PC-3 (cell line): ENCODE measurements at regions not wholly inside any gene's neighbourhood (a gene's known extent, or its start where the extent isn't known, plus 50 kb on each side); places are given as distances from the start of the nearest gene placed in this dataset.
A peak's percentile ranks its signal among the peaks of the same experiment; 100 is the strongest.

ENCODE experiments used
- ATAC-seq: fragments of 200-7000 bp; cut with Tn5 transposase; 2 replicates; pipeline ENCODE4 v1.9.1; 2020; ENCODE audit warnings: mild to moderate bottlenecking, moderate library complexity
- BruUV-seq: library from RNA; stranded (reverse); fragments of 400-500 nt; replicated peaks from 2 replicates; lab custom pipeline; 2021; lab: Mats Ljungman, UMichigan
- CTCF ChIA-PET: fragments of 300-600 bp; sonication (Branson Sonifier 250); formaldehyde crosslinking; loops from one replicate; lab custom pipeline; 2022; ENCODE audit warnings: antibody characterized with exemption; lab: Charles Lee
- POLR2A ChIA-PET: fragments of 300-600 bp; sonication (Branson Sonifier 250); formaldehyde crosslinking; loops from one replicate; lab custom pipeline; 2022; ENCODE audit warnings: antibody characterized with exemption; ENCODE audit not compliant: unreplicated experiment; lab: Charles Lee
- DNase-seq: peaks from one replicate; pipeline ENCODE4 v3.0.0-alpha.2; 2015
- H2AFZ ChIP-seq: fragments of 300-600 bp; sonication (generic); 2 replicates; pipeline ENCODE4 v1.6.0; 2016; ENCODE audit warnings: antibody characterized with exemption, low read length
- H3F3A ChIP-seq: fragments of 300-600 bp; sonication (generic); one replicate; pipeline ENCODE4 v1.6.0; 2017; ENCODE audit warnings: antibody characterized with exemption, low read length, control low read depth, mild to moderate bottlenecking; ENCODE audit not compliant: unreplicated experiment
- H3K27ac ChIP-seq: fragments of 300-600 bp; sonication (generic); 2 replicates; pipeline ENCODE4 v1.5.1; 2016; ENCODE audit warnings: mild to moderate bottlenecking, low read length
- H3K27me3 ChIP-seq: fragments of 300-600 bp; sonication (generic); 2 replicates; pipeline ENCODE4 v1.6.1; 2016; ENCODE audit warnings: low read length, mixed read lengths
- H3K36me3 ChIP-seq: fragments of 300-600 bp; sonication (generic); 2 replicates; pipeline ENCODE4 v1.6.1; 2016; ENCODE audit warnings: low read depth, mixed run types, low read length, mixed read lengths
- H3K4me1 ChIP-seq: fragments of 300-600 bp; sonication (generic); 2 replicates; pipeline ENCODE4 v1.5.1; 2016; ENCODE audit warnings: low read length; ENCODE audit not compliant: insufficient read depth
- H3K4me2 ChIP-seq: fragments of 300-600 bp; sonication (generic); 2 replicates; pipeline ENCODE4 v1.6.0; 2016; ENCODE audit warnings: low read length
- H3K4me3 ChIP-seq: fragments of 300-600 bp; sonication (generic); 2 replicates; pipeline ENCODE4 v1.5.1; 2016; ENCODE audit warnings: mild to moderate bottlenecking, low read length, mixed read lengths
- H3K79me2 ChIP-seq: fragments of 300-600 bp; sonication (generic); 2 replicates; pipeline ENCODE4 v1.6.1; 2017; ENCODE audit warnings: low read length, mixed read lengths
- H3K9ac ChIP-seq: fragments of 300-600 bp; sonication (generic); 2 replicates; pipeline ENCODE4 v1.6.0; 2016; ENCODE audit warnings: mild to moderate bottlenecking, low read length
- H3K9me2 ChIP-seq: fragments of 300-600 bp; sonication (generic); replicated peaks from 2 replicates; pipeline ENCODE4 v1.6.1; 2016; ENCODE audit warnings: mixed run types, low read length, mixed read lengths
- H3K9me3 ChIP-seq: fragments of 300-600 bp; sonication (generic); 2 replicates; pipeline ENCODE4 v1.6.1; 2016; ENCODE audit warnings: low read length, mixed read lengths
- H4K20me1 ChIP-seq: fragments of 300-600 bp; sonication (generic); 2 replicates; pipeline ENCODE4 v1.6.1; 2016; ENCODE audit warnings: low read length, mixed read lengths
- EZH2 ChIP-seq: fragments of 300-600 bp; sonication (generic); IDR thresholded peaks from one replicate; pipeline ENCODE4 v1.6.1; 2017; ENCODE audit warnings: antibody characterized with exemption, mild to moderate bottlenecking, low read length; ENCODE audit not compliant: unreplicated experiment
- EZH2phosphoT487 ChIP-seq: fragments of 300-600 bp; sonication (generic); IDR thresholded peaks from 2 replicates; pipeline ENCODE4 v1.6.1; 2018; ENCODE audit warnings: mild to moderate bottlenecking, antibody characterized with exemption, low read length, borderline replicate concordance
- intact Hi-C: fragments of 100-400 bp; cut with micrococcal nuclease; formaldehyde crosslinking; loops from 2 replicates; pipeline ENCODE4 v1.9.0; 2023
- TF ChIP-seq, protein P1 (sequence below): fragments of 300-600 bp; sonication (generic); conservative IDR thresholded peaks from 2 replicates; pipeline ENCODE4 v1.5.1; 2017; ENCODE audit warnings: antibody characterized with exemption, low read depth, mild to moderate bottlenecking, low read length

DNA sequence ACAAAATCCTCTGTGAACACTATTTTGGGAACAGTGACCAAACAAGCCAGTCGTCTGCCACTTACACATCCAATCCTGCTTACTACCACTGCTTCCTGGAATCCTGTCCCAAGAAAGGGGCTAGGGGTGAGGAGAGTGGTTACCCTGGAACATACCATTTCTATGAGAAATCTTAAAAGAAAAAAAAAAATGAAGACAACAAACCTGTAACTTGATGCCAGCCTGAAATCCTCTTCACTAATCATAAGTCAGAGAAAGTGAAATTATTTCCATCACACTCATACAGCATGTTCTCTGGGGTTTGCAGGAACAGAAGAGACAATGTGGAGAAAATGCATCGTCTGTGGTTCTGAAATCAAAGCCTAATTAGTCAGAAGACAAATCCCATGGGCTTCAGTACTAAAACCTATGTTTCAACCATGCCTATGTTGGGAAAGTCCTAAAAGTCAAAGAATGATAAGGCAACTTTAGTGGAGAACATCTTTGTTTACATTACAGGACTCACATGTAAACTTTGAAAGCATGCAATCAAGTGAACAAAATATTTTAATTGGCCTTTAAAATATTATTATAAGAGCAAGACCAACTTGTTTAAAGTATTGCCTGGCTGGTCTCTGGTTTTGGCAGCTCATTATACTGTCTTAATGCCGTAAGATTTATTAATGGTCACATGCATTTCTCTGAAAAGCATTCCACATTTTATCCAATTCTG, 220.7 kb downstream of the LTN1 start:
- BruUV-seq: no TSS peak
- Histone ChIP-seq H3K36me3 (no peaks in the 10 kb centered on the region), H2AFZ (0 out of 2 replicates have a peak overlapping the region, but pooled peaks have one; percentile 4), H3K27me3 (no peaks in the 10 kb centered on the region), H3K4me3 (no peak overlapping the region), H3K9ac (no peak overlapping the region), H3K9me2 (no peaks in the 10 kb centered on the region), H3K4me2 (peak overlapping the region; percentile 40), H3K27ac (no peak overlapping the region), H3K79me2 (no peaks in the 10 kb centered on the region), H3K9me3 (no peaks in the 10 kb centered on the region), H3K4me1 (peaks cover 13% of the 10 kb centered on the region), H3F3A (no peaks in the 10 kb centered on the region), H4K20me1 (no peaks in the 10 kb centered on the region)
- POLR2A ChIA-PET: interaction anchor here (0.7 kb wide), 1 partner anchor 317 kb away, joined by 3 read pairs; no protein-coding TSS in a partner anchor
- intact Hi-C loops: no loop called here
- CTCF ChIA-PET: no interaction called here
- TF ChIP-seq EZH2: no peak
- TF ChIP-seq, protein P1, sequence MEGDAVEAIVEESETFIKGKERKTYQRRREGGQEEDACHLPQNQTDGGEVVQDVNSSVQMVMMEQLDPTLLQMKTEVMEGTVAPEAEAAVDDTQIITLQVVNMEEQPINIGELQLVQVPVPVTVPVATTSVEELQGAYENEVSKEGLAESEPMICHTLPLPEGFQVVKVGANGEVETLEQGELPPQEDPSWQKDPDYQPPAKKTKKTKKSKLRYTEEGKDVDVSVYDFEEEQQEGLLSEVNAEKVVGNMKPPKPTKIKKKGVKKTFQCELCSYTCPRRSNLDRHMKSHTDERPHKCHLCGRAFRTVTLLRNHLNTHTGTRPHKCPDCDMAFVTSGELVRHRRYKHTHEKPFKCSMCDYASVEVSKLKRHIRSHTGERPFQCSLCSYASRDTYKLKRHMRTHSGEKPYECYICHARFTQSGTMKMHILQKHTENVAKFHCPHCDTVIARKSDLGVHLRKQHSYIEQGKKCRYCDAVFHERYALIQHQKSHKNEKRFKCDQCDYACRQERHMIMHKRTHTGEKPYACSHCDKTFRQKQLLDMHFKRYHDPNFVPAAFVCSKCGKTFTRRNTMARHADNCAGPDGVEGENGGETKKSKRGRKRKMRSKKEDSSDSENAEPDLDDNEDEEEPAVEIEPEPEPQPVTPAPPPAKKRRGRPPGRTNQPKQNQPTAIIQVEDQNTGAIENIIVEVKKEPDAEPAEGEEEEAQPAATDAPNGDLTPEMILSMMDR: no peak
- TF ChIP-seq EZH2phosphoT487: no peak
- ATAC-seq (peak; percentile 71), DNase-seq (peak; percentile 65)

DNA sequence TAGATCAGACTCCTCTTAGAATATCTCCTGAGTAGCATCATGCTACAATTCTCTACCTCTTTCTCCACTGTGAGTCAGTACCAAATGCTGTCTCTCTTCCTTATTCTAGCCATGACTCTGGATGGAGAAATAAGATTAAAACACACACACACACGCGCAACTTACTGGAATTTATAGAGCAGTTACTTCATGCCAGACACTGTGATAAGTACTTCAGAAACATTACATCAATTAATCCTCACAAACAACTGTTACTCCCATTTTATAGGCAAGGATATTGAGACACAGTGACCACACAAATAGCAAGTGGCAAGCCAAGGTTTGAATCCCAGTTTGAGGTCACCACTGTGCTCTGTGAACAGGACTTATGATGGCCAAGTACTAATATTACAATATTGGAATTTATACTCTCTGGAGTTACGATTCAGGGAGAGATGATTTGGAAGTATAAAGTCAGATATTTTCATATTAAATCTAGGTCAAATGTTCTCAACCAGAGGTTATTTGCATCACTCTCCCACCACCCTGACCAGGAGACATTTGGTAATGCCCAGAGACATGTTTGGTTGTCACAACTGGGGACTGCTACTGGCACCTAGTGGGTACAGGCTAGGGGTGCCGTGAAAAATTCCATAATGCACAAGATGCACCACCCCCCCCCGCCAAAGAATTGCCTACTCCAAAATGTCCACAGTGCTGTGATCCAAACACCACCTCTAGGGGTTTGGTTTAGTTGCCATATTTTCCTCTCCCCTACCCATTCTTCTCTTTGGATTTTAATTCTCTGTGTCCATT, 221.6 kb downstream of the LTN1 start:
- H3K27ac ChIP-seq: no peak overlapping the region
- no peak overlapping the region for H2AFZ ChIP-seq
- no peak overlapping the region for H3K4me3 ChIP-seq
- H3F3A ChIP-seq: no peaks in the 10 kb centered on the region
- no peaks in the 10 kb centered on the region for H3K9me2 ChIP-seq
- H3K27me3 ChIP-seq: no peaks in the 10 kb centered on the region
- POLR2A ChIA-PET: no interaction called here
- H3K4me2 ChIP-seq: peak overlapping the region; percentile 40
- H4K20me1 ChIP-seq: no peaks in the 10 kb centered on the region
- H3K36me3 ChIP-seq: no peaks in the 10 kb centered on the region
- peaks cover 13% of the 10 kb centered on the region for H3K4me1 ChIP-seq
- BruUV-seq: no TSS peak
- no peak for DNase-seq
- no peak for ATAC-seq
- intact Hi-C loops: no loop called here
- no peaks in the 10 kb centered on the region for H3K9me3 ChIP-seq
- TF ChIP-seq, protein P1: no peak
- TF ChIP-seq EZH2 (no peak), EZH2phosphoT487 (no peak)
- CTCF ChIA-PET: no interaction called here
- H3K9ac ChIP-seq: no peak overlapping the region
- H3K79me2 ChIP-seq: no peaks in the 10 kb centered on the region
